AG20443 (cell line): ENCODE measurements at regions not wholly inside any gene's neighbourhood (a gene's known extent, or its start where the extent isn't known, plus 50 kb on each side); places are given as distances from the start of the nearest gene placed in this dataset.

ENCODE experiments used
- DNase-seq: peaks from one replicate; pipeline ENCODE4 v3.0.0; 2012; ENCODE audit warnings: low spot score, mixed read lengths

GRCh38 chr4:126776361-126776760 is 856.4 kb upstream of the INTU start:
- DNase-seq = no peak

GRCh38 chr4:126777649-126778048 is 855.1 kb upstream of the INTU start:
- DNase-seq = peak; percentile 65

GRCh38 chr4:126778348-126778747 is 854.4 kb upstream of the INTU start:
- DNase-seq = peak; percentile 53

- no peak for DNase-seq
Observed at GRCh38 chr4:126779001-126779400, 853.8 kb upstream of the INTU start.

GRCh38 chr4:126779436-126780166 is 853.2 kb upstream of the INTU start:
- peak; percentile 48 for DNase-seq

- no peak for DNase-seq
Observed at GRCh38 chr4:126783191-126783590, 849.6 kb upstream of the INTU start.

GRCh38 chr4:126784966-126785580 is 847.7 kb upstream of the INTU start:
- no peak for DNase-seq

- peak; percentile 35 for DNase-seq
Observed at GRCh38 chr4:126790633-126791032, 842.1 kb upstream of the INTU start.

- DNase-seq = no peak
Observed at GRCh38 chr4:126794363-126794762, 838.4 kb upstream of the INTU start.

- no peak for DNase-seq
Observed at GRCh38 chr4:126798214-126798613, 834.5 kb upstream of the INTU start.

GRCh38 chr4:126799416-126799815 is 833.3 kb upstream of the INTU start:
- DNase-seq = no peak

- DNase-seq = no peak
Observed at GRCh38 chr4:126799971-126800574, 832.7 kb upstream of the INTU start.

GRCh38 chr4:126800575-126801141 is 832.1 kb upstream of the INTU start:
- no peak for DNase-seq

GRCh38 chr4:126807132-126807531 is 825.6 kb upstream of the INTU start:
- peak; percentile 24 for DNase-seq

GRCh38 chr4:126812076-126812475 is 820.7 kb upstream of the INTU start:
- DNase-seq = no peak

- DNase-seq = no peak
Observed at GRCh38 chr4:126820631-126821030, 812.1 kb upstream of the INTU start.

GRCh38 chr4:126821152-126821551 is 811.6 kb upstream of the INTU start:
- DNase-seq = no peak

- no peak for DNase-seq
Observed at GRCh38 chr4:126825083-126825482, 807.7 kb upstream of the INTU start.

GRCh38 chr4:126827669-126828068 is 805.1 kb upstream of the INTU start:
- no peak for DNase-seq

GRCh38 chr4:126834854-126835253 is 797.9 kb upstream of the INTU start:
- no peak for DNase-seq

- DNase-seq = peak; percentile 48
Observed at GRCh38 chr4:126838941-126839679, 793.6 kb upstream of the INTU start.

GRCh38 chr4:126843492-126844067 is 789.2 kb upstream of the INTU start:
- DNase-seq = no peak
